ENCODE measurements at regions not wholly inside any gene's neighbourhood (a gene's known extent, or its start where the extent isn't known, plus 50 kb on each side); places are given as distances from the start of the nearest gene placed in this dataset.

DNA sequence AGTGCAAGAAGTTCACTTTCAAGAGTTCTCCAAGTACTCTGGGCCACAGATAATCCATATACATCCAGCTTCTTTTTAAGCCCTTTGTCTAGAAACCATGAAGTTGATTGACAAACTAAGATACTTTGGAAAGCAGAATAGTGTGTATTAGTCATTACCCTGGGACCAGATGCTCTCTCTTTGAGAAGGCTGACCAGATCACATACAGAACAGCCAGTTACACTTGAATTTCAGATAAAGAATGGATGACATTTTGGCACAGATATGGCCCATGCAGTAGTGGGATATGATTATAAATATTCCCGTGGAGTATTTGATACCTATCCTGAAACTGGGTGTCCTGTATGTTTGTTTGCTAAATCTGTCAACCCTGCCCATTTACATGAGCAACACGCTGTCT, 414.2 kb downstream of the KLF5 start (continued):
- TF ChIP-seq, protein P1, sequence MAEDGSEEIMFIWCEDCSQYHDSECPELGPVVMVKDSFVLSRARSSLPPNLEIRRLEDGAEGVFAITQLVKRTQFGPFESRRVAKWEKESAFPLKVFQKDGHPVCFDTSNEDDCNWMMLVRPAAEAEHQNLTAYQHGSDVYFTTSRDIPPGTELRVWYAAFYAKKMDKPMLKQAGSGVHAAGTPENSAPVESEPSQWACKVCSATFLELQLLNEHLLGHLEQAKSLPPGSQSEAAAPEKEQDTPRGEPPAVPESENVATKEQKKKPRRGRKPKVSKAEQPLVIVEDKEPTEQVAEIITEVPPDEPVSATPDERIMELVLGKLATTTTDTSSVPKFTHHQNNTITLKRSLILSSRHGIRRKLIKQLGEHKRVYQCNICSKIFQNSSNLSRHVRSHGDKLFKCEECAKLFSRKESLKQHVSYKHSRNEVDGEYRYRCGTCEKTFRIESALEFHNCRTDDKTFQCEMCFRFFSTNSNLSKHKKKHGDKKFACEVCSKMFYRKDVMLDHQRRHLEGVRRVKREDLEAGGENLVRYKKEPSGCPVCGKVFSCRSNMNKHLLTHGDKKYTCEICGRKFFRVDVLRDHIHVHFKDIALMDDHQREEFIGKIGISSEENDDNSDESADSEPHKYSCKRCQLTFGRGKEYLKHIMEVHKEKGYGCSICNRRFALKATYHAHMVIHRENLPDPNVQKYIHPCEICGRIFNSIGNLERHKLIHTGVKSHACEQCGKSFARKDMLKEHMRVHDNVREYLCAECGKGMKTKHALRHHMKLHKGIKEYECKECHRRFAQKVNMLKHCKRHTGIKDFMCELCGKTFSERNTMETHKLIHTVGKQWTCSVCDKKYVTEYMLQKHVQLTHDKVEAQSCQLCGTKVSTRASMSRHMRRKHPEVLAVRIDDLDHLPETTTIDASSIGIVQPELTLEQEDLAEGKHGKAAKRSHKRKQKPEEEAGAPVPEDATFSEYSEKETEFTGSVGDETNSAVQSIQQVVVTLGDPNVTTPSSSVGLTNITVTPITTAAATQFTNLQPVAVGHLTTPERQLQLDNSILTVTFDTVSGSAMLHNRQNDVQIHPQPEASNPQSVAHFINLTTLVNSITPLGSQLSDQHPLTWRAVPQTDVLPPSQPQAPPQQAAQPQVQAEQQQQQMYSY (CRISPR knock-in tag; IDR thresholded peaks at IDR 0.05) = no peak
- no peak for TF ChIP-seq CREB1 (CRISPR knock-in tag; IDR thresholded peaks at IDR 0.05)
- TF ChIP-seq SOX15 (CRISPR knock-in tag; IDR thresholded peaks at IDR 0.05) = no peak
- TF ChIP-seq, protein P2, sequence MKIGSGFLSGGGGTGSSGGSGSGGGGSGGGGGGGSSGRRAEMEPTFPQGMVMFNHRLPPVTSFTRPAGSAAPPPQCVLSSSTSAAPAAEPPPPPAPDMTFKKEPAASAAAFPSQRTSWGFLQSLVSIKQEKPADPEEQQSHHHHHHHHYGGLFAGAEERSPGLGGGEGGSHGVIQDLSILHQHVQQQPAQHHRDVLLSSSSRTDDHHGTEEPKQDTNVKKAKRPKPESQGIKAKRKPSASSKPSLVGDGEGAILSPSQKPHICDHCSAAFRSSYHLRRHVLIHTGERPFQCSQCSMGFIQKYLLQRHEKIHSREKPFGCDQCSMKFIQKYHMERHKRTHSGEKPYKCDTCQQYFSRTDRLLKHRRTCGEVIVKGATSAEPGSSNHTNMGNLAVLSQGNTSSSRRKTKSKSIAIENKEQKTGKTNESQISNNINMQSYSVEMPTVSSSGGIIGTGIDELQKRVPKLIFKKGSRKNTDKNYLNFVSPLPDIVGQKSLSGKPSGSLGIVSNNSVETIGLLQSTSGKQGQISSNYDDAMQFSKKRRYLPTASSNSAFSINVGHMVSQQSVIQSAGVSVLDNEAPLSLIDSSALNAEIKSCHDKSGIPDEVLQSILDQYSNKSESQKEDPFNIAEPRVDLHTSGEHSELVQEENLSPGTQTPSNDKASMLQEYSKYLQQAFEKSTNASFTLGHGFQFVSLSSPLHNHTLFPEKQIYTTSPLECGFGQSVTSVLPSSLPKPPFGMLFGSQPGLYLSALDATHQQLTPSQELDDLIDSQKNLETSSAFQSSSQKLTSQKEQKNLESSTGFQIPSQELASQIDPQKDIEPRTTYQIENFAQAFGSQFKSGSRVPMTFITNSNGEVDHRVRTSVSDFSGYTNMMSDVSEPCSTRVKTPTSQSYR (CRISPR knock-in tag; IDR thresholded peaks at IDR 0.05) = no peak
- TF ChIP-seq ELF4 (CRISPR knock-in tag; IDR thresholded peaks at IDR 0.05; ENCODE audit: low read depth) = no peak
- TF ChIP-seq, protein P3, sequence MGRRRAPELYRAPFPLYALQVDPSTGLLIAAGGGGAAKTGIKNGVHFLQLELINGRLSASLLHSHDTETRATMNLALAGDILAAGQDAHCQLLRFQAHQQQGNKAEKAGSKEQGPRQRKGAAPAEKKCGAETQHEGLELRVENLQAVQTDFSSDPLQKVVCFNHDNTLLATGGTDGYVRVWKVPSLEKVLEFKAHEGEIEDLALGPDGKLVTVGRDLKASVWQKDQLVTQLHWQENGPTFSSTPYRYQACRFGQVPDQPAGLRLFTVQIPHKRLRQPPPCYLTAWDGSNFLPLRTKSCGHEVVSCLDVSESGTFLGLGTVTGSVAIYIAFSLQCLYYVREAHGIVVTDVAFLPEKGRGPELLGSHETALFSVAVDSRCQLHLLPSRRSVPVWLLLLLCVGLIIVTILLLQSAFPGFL (CRISPR knock-in tag; IDR thresholded peaks at IDR 0.05; ENCODE audit: borderline replicate concordance) = no peak

DNA sequence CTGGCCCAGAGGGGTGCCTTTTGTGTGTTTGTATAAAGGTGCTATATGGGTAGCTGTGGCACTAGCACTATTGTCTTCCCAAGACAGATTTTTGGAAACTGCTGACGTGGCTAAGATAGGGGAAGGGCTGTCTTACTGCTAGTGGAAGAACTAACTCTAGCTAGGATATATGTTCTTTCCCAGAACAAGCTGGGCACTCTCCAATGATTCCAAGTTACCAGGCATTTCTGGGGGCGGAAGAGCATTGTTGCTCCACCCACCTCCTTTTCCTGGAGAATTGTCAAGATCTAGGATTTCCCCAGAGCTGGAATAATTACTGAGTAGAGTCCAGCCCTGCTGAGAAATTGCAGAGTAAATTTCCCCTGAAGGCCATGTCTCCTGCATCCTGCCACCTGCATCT, 408.3 kb downstream of the KLF5 start:
- ChIA-PET CTCF (interaction anchor here (0.8 kb wide), 1 partner anchor 22 kb away, joined by 3 read pairs; no protein-coding TSS in a partner anchor), POLR2A (no interaction called here)
- TF ChIP-seq JUN (CRISPR knock-in tag; IDR thresholded peaks at IDR 0.05) = no peak
- TF ChIP-seq, protein P4, sequence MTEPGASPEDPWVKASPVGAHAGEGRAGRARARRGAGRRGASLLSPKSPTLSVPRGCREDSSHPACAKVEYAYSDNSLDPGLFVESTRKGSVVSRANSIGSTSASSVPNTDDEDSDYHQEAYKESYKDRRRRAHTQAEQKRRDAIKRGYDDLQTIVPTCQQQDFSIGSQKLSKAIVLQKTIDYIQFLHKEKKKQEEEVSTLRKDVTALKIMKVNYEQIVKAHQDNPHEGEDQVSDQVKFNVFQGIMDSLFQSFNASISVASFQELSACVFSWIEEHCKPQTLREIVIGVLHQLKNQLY (CRISPR knock-in tag; IDR thresholded peaks at IDR 0.05) = no peak
- TF ChIP-seq, protein P5, sequence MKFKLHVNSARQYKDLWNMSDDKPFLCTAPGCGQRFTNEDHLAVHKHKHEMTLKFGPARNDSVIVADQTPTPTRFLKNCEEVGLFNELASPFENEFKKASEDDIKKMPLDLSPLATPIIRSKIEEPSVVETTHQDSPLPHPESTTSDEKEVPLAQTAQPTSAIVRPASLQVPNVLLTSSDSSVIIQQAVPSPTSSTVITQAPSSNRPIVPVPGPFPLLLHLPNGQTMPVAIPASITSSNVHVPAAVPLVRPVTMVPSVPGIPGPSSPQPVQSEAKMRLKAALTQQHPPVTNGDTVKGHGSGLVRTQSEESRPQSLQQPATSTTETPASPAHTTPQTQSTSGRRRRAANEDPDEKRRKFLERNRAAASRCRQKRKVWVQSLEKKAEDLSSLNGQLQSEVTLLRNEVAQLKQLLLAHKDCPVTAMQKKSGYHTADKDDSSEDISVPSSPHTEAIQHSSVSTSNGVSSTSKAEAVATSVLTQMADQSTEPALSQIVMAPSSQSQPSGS (CRISPR knock-in tag; IDR thresholded peaks at IDR 0.05; ENCODE audit: borderline replicate concordance, low read depth) = no peak
- TF ChIP-seq MXD4 (CRISPR knock-in tag; IDR thresholded peaks at IDR 0.05; ENCODE audit: borderline replicate concordance) = no peak
- no peak for TF ChIP-seq SMAD4 (CRISPR knock-in tag; IDR thresholded peaks at IDR 0.05)
- TF ChIP-seq, protein P6, sequence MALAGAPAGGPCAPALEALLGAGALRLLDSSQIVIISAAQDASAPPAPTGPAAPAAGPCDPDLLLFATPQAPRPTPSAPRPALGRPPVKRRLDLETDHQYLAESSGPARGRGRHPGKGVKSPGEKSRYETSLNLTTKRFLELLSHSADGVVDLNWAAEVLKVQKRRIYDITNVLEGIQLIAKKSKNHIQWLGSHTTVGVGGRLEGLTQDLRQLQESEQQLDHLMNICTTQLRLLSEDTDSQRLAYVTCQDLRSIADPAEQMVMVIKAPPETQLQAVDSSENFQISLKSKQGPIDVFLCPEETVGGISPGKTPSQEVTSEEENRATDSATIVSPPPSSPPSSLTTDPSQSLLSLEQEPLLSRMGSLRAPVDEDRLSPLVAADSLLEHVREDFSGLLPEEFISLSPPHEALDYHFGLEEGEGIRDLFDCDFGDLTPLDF (CRISPR knock-in tag; IDR thresholded peaks at IDR 0.05) = no peak
- TF ChIP-seq, protein P7, sequence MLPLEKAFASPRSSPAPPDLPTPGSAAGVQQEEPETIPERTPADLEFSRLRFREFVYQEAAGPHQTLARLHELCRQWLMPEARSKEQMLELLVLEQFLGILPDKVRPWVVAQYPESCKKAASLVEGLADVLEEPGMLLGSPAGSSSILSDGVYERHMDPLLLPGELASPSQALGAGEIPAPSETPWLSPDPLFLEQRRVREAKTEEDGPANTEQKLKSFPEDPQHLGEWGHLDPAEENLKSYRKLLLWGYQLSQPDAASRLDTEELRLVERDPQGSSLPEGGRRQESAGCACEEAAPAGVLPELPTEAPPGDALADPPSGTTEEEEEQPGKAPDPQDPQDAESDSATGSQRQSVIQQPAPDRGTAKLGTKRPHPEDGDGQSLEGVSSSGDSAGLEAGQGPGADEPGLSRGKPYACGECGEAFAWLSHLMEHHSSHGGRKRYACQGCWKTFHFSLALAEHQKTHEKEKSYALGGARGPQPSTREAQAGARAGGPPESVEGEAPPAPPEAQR (CRISPR knock-in tag; IDR thresholded peaks at IDR 0.05) = no peak
- no peak for TF ChIP-seq ZNF219 (CRISPR knock-in tag; IDR thresholded peaks at IDR 0.05; ENCODE audit: borderline replicate concordance)
- no peak for TF ChIP-seq ESRRA (CRISPR knock-in tag; IDR thresholded peaks at IDR 0.05; ENCODE audit: borderline replicate concordance)
- no peak for TF ChIP-seq CBFB (CRISPR knock-in tag; IDR thresholded peaks at IDR 0.05; ENCODE audit: low read depth)
- TF ChIP-seq, protein P8, sequence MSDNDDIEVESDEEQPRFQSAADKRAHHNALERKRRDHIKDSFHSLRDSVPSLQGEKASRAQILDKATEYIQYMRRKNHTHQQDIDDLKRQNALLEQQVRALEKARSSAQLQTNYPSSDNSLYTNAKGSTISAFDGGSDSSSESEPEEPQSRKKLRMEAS (CRISPR knock-in tag; IDR thresholded peaks at IDR 0.05) = no peak
- TF ChIP-seq, protein P9, sequence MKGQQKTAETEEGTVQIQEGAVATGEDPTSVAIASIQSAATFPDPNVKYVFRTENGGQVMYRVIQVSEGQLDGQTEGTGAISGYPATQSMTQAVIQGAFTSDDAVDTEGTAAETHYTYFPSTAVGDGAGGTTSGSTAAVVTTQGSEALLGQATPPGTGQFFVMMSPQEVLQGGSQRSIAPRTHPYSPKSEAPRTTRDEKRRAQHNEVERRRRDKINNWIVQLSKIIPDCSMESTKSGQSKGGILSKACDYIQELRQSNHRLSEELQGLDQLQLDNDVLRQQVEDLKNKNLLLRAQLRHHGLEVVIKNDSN (CRISPR knock-in tag; IDR thresholded peaks at IDR 0.05) = no peak
- no peak for TF ChIP-seq CREM (CRISPR knock-in tag; IDR thresholded peaks at IDR 0.05)
- no peak for TF ChIP-seq NR1H2 (CRISPR knock-in tag; IDR thresholded peaks at IDR 0.05)
- Mint-ChIP-seq H3K4me3 (no peak overlapping the region), H3K27ac (no peak overlapping the region), H3K9me3 (no peaks in the 10 kb centered on the region; the same call in 1 of the 2 replicates), H3K27me3 (ENCODE audit: low read depth) (no peaks in the 10 kb centered on the region), H3K36me3 (no peaks in the 10 kb centered on the region), H3K4me1 (no peaks in the 10 kb centered on the region)
- no peak for DNase-seq (ENCODE audit: low spot score)
- no peak for ATAC-seq

All from WTC11 (cell line).